NB4 (cell line): ENCODE measurements at regions not wholly inside any gene's neighbourhood (a gene's known extent, or its start where the extent isn't known, plus 50 kb on each side); places are given as distances from the start of the nearest gene placed in this dataset.

Experiments used
- DNase-seq: peaks from one replicate; pipeline ENCODE4 v3.0.0; 2010; ENCODE audit warnings: low read depth
- H3K4me3 ChIP-seq: one replicate; pipeline ENCODE4 v1.5.1; 2011; ENCODE audit warnings: mild to moderate bottlenecking, low read depth, low read length, moderate library complexity
- MAX ChIP-seq: IDR thresholded peaks from 2 replicates; pipeline ENCODE4 v1.6.1; 2011; ENCODE audit warnings: low read depth, low read length
- MYC ChIP-seq: IDR thresholded peaks from 2 replicates; pipeline ENCODE4 v1.6.1; 2011; ENCODE audit warnings: low read depth, low read length
- POLR2A ChIP-seq: IDR thresholded peaks from 2 replicates; pipeline ENCODE4 v1.6.1; 2011; ENCODE audit warnings: mild to moderate bottlenecking; ENCODE audit not compliant: insufficient read length; ENCODE audit errors: extremely low read depth
- TF ChIP-seq, protein P1 (sequence below): IDR thresholded peaks from one replicate; pipeline ENCODE4 v1.5.1; 2012; ENCODE audit warnings: low read depth, low read length

- H3K4me3 ChIP-seq: no peak overlapping the region
- no peak for TF ChIP-seq MYC
- TF ChIP-seq, protein P1, sequence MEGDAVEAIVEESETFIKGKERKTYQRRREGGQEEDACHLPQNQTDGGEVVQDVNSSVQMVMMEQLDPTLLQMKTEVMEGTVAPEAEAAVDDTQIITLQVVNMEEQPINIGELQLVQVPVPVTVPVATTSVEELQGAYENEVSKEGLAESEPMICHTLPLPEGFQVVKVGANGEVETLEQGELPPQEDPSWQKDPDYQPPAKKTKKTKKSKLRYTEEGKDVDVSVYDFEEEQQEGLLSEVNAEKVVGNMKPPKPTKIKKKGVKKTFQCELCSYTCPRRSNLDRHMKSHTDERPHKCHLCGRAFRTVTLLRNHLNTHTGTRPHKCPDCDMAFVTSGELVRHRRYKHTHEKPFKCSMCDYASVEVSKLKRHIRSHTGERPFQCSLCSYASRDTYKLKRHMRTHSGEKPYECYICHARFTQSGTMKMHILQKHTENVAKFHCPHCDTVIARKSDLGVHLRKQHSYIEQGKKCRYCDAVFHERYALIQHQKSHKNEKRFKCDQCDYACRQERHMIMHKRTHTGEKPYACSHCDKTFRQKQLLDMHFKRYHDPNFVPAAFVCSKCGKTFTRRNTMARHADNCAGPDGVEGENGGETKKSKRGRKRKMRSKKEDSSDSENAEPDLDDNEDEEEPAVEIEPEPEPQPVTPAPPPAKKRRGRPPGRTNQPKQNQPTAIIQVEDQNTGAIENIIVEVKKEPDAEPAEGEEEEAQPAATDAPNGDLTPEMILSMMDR: no peak
- TF ChIP-seq POLR2A: no peak
- TF ChIP-seq MAX: no peak
- no peak for DNase-seq
Observed at GRCh38 chr12:58491306-58491705, 429.0 kb downstream of the LRIG3 start.

GRCh38 chr12:58496411-58497190 is 423.7 kb downstream of the LRIG3 start:
- H3K4me3 ChIP-seq: no peak overlapping the region
- TF ChIP-seq, protein P1: no peak
- TF ChIP-seq POLR2A: no peak
- TF ChIP-seq MAX: no peak
- TF ChIP-seq MYC: no peak
- DNase-seq: no peak

GRCh38 chr12:58500399-58500798 is 419.9 kb downstream of the LRIG3 start:
- no peak for DNase-seq
- TF ChIP-seq MYC: no peak
- TF ChIP-seq, protein P1: no peak
- TF ChIP-seq MAX: no peak
- no peak for TF ChIP-seq POLR2A
- no peak overlapping the region for H3K4me3 ChIP-seq

GRCh38 chr12:58502226-58502625 is 418.1 kb downstream of the LRIG3 start:
- no peak for DNase-seq
- H3K4me3 ChIP-seq: no peak overlapping the region
- TF ChIP-seq POLR2A (no peak), MYC (no peak), MAX (no peak)
- TF ChIP-seq, protein P1: no peak

DNA sequence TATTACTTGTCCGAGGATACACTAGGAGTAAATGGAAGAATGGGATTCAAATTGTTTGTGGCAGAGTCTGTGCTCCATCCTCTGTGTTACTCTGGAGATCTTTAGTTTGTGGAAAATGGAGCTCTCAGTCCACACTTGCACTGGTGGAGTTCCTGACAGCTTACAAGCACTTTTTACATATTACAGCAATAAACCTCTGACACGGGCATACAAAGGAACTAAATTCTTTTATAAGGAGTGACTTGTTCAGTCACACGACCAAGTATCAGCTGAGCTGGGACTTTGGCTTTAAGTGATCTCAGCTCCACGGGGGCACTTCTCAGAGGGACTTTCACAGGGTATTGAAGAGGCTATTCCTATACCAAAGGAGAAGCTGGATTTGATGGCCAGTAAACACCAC is 417.5 kb downstream of the LRIG3 start:
- DNase-seq: no peak
- TF ChIP-seq MAX: no peak
- H3K4me3 ChIP-seq: no peak overlapping the region

DNA sequence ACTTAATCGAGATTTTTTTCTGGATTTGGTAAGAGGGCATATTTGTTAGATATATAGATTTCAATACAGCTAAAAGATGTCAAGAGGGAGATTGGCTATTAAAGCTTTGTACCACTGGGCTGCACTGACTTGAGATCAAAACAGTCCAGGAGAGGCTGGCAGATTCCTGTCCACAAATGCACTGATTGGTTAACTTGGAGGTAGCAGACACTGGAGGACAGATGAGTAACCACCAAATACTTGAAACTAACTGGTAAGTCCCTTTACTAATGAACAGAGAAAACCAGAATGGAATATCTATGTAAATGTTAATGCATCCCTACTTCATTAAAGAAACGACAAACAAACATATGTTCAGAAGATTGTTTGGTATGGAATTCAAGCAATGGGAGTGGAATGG is 416.6 kb downstream of the LRIG3 start:
- TF ChIP-seq POLR2A: no peak
- TF ChIP-seq MAX: no peak
- TF ChIP-seq, protein P1: no peak
- TF ChIP-seq MYC: no peak
- DNase-seq: no peak
- no peak overlapping the region for H3K4me3 ChIP-seq
